ENCODE measurements at regions not wholly inside any gene's neighbourhood (a gene's known extent, or its start where the extent isn't known, plus 50 kb on each side); places are given as distances from the start of the nearest gene placed in this dataset.

- ChIA-PET POLR2A (ENCODE audit: unreplicated experiment) (no interaction called here), CTCF (no interaction called here)
- intact Hi-C loops (cut with micrococcal nuclease; ENCODE audit: unreplicated experiment) = no loop called here
- no peaks in the 10 kb centered on the region for H3K9me3 ChIP-seq (ENCODE audit: insufficient read depth, low read depth)
- H4K20me1 ChIP-seq (ENCODE audit: insufficient read depth) = no peaks in the 10 kb centered on the region
- no peak overlapping the region for H3K4me2 ChIP-seq
- TF ChIP-seq CTCF (conservative IDR thresholded peaks at IDR 0.05) = no peak
- no peak for TF ChIP-seq EZH2 (IDR thresholded peaks at IDR 0.05; ENCODE audit: low read depth)
- no peak for DNase-seq
- no peak overlapping the region for H2AFZ ChIP-seq
- no peaks in the 10 kb centered on the region for H3K9me2 ChIP-seq (ENCODE audit: insufficient read depth)
- H3K36me3 ChIP-seq (ENCODE audit: low read depth) = no peaks in the 10 kb centered on the region
- H3K27ac ChIP-seq = no peak overlapping the region
- no peak overlapping the region for H3K4me3 ChIP-seq
- H3F3A ChIP-seq (ENCODE audit: insufficient read depth, low read depth) = no peaks in the 10 kb centered on the region
- H3K4me1 ChIP-seq (replicated peaks; ENCODE audit: insufficient read depth) = no peaks in the 10 kb centered on the region
- no peaks in the 10 kb centered on the region for H3K27me3 ChIP-seq (ENCODE audit: insufficient read depth, low read depth)
- no TSS peak for BruUV-seq (replicated peaks)
- no peaks in the 10 kb centered on the region for H3K79me2 ChIP-seq (ENCODE audit: low read depth)
Measured at GRCh38 chr4:95627024-95627605, 78.3 kb upstream of the UNC5C start.

GRCh38 chr4:95625020-95625419, 76.2 kb upstream of the UNC5C start:
- no peaks in the 10 kb centered on the region for H3K9me2 ChIP-seq (ENCODE audit: insufficient read depth)
- TF ChIP-seq EZH2 (IDR thresholded peaks at IDR 0.05; ENCODE audit: low read depth) (no peak), CTCF (conservative IDR thresholded peaks at IDR 0.05) (no peak)
- no peak overlapping the region for H2AFZ ChIP-seq
- POLR2A ChIA-PET (ENCODE audit: unreplicated experiment) = no interaction called here
- BruUV-seq (replicated peaks) = no TSS peak
- DNase-seq = no peak
- H3F3A ChIP-seq (ENCODE audit: insufficient read depth, low read depth) = no peaks in the 10 kb centered on the region
- H3K27ac ChIP-seq = no peak overlapping the region
- CTCF ChIA-PET = no interaction called here
- no peaks in the 10 kb centered on the region for H3K9me3 ChIP-seq (ENCODE audit: insufficient read depth, low read depth)
- H3K4me1 ChIP-seq (replicated peaks; ENCODE audit: insufficient read depth) = no peaks in the 10 kb centered on the region
- no peaks in the 10 kb centered on the region for H3K79me2 ChIP-seq (ENCODE audit: low read depth)
- no peaks in the 10 kb centered on the region for H3K27me3 ChIP-seq (ENCODE audit: insufficient read depth, low read depth)
- no peaks in the 10 kb centered on the region for H4K20me1 ChIP-seq (ENCODE audit: insufficient read depth)
- intact Hi-C loops (cut with micrococcal nuclease; ENCODE audit: unreplicated experiment) = no loop called here
- no peak overlapping the region for H3K4me3 ChIP-seq
- H3K36me3 ChIP-seq (ENCODE audit: low read depth) = no peaks in the 10 kb centered on the region
- no peak overlapping the region for H3K4me2 ChIP-seq

GRCh38 chr4:95619525-95620443, 71.0 kb upstream of the UNC5C start:
- Histone ChIP-seq H3K4me3 (no peak overlapping the region), H3K9me2 (ENCODE audit: insufficient read depth) (no peaks in the 10 kb centered on the region), H3K27me3 (ENCODE audit: insufficient read depth, low read depth) (no peaks in the 10 kb centered on the region), H3K4me1 (replicated peaks; ENCODE audit: insufficient read depth) (no peaks in the 10 kb centered on the region), H3K9me3 (ENCODE audit: insufficient read depth, low read depth) (no peaks in the 10 kb centered on the region), H2AFZ (no peak overlapping the region), H3K4me2 (no peak overlapping the region), H3F3A (ENCODE audit: insufficient read depth, low read depth) (no peaks in the 10 kb centered on the region), H3K79me2 (ENCODE audit: low read depth) (no peaks in the 10 kb centered on the region), H3K36me3 (ENCODE audit: low read depth) (no peaks in the 10 kb centered on the region), H3K27ac (no peak overlapping the region), H4K20me1 (ENCODE audit: insufficient read depth) (no peaks in the 10 kb centered on the region)
- BruUV-seq (replicated peaks) = no TSS peak
- ChIA-PET CTCF (no interaction called here), POLR2A (ENCODE audit: unreplicated experiment) (no interaction called here)
- intact Hi-C loops (cut with micrococcal nuclease; ENCODE audit: unreplicated experiment) = no loop called here
- DNase-seq = no peak
- TF ChIP-seq EZH2 (IDR thresholded peaks at IDR 0.05; ENCODE audit: low read depth) = no peak
- TF ChIP-seq CTCF (conservative IDR thresholded peaks at IDR 0.05) = no peak
